Endothelial cell of umbilical vein (primary cell): ENCODE measurements at regions not wholly inside any gene's neighbourhood (a gene's known extent, or its start where the extent isn't known, plus 50 kb on each side); places are given as distances from the start of the nearest gene placed in this dataset.

Experiments
- BruUV-seq: library from RNA; stranded (reverse); fragments of 400-500 nt; replicated peaks from 2 replicates; lab custom pipeline; 2021; lab: Mats Ljungman, UMichigan
- CTCF ChIA-PET: fragments of 300-600, 350-600 bp; sonication (Branson Sonifier 250); formaldehyde crosslinking; loops from one replicate; lab custom pipeline; 2021; ENCODE audit warnings: antibody characterized with exemption, inconsistent platforms; lab: Charles Lee
- POLR2A ChIA-PET: fragments of 300-600, 350-600 bp; sonication (Branson Sonifier 250); formaldehyde crosslinking; loops from one replicate; lab custom pipeline; 2021; ENCODE audit warnings: antibody characterized with exemption, inconsistent platforms; lab: Charles Lee
- DNase-seq: peaks from one replicate; pipeline ENCODE4 v3.0.0-alpha.2; 2011; ENCODE audit warnings: low read depth, low spot score
- FAIRE-seq: peaks from 2 replicates; lab custom pipeline; 2011; peaks lifted over from hg19 to GRCh38; lab: Jason Lieb, UNC
- H2AFZ ChIP-seq: 2 replicates; pipeline ENCODE4 v1.6.0; 2012; ENCODE audit warnings: low read depth, low read length, control low read depth, inconsistent platforms
- H3K27ac ChIP-seq: 2 replicates; pipeline ENCODE4 v1.5.1; 2011; ENCODE audit warnings: low read depth, mild to moderate bottlenecking, control low read depth, low read length, moderate library complexity; ENCODE audit not compliant: insufficient read depth
- H3K27me3 ChIP-seq, 2 experiments: 2 replicates each; pipeline versions ENCODE4 v1.6.0 to v1.6.1; 2011; ENCODE audit warnings: low read length in 2 of 2, mixed read lengths in 1 of 2; ENCODE audit not compliant: control insufficient read depth in 2 of 2, insufficient read depth in 2 of 2
- H3K36me3 ChIP-seq, 2 experiments: 2 replicates in 1 of 2; 3 replicates in 1 of 2; pipeline ENCODE4 v1.5.1; 2011; ENCODE audit warnings: low read length in 2 of 2, mild to moderate bottlenecking in 1 of 2, moderate library complexity in 1 of 2; ENCODE audit not compliant: control insufficient read depth in 2 of 2, insufficient read depth in 2 of 2; ENCODE audit errors: extremely low read depth in 1 of 2
- H3K4me1 ChIP-seq: 3 replicates; pipeline ENCODE4 v1.5.1; 2011; ENCODE audit warnings: mild to moderate bottlenecking, low read length; ENCODE audit not compliant: control insufficient read depth, insufficient read depth; ENCODE audit errors: extremely low read depth
- H3K4me2 ChIP-seq: 2 replicates; pipeline ENCODE4 v1.6.1; 2011; ENCODE audit warnings: low read length, control low read depth, mixed read lengths; ENCODE audit not compliant: insufficient read depth
- H3K4me3 ChIP-seq, 3 experiments: fragments of 200-600 bp in 1 of 3; sonication (generic), shearing (Covaris generic) in 1 of 3; replicated peaks in 1 of 3; 2 replicates each; pipeline ENCODE4 v1.5.1; 2011 to 2016; ENCODE audit warnings: control low read depth in 3 of 3, low read length in 3 of 3, mild to moderate bottlenecking in 2 of 3, inconsistent platforms in 1 of 3, low read depth in 1 of 3, moderate library complexity in 1 of 3; ENCODE audit not compliant: insufficient read depth in 1 of 3
- H3K79me2 ChIP-seq: 2 replicates; pipeline ENCODE4 v1.6.0; 2012; ENCODE audit warnings: low read length, inconsistent platforms; ENCODE audit not compliant: control insufficient read depth, insufficient read depth
- H3K9ac ChIP-seq: replicated peaks from 2 replicates; pipeline ENCODE3; 2011; ENCODE audit warnings: low read length, control low read depth; ENCODE audit not compliant: insufficient read depth; ENCODE audit errors: extremely low read depth
- H3K9me1 ChIP-seq: replicated peaks from 3 replicates; pipeline ENCODE4 v1.6.0; 2011; ENCODE audit warnings: mild to moderate bottlenecking, low read length; ENCODE audit not compliant: control insufficient read depth, insufficient read depth; ENCODE audit errors: extremely low read depth
- H3K9me3 ChIP-seq: replicated peaks from 2 replicates; pipeline ENCODE4 v1.5.1; 2012; ENCODE audit warnings: low read length, inconsistent platforms; ENCODE audit not compliant: control insufficient read depth, insufficient read depth
- H4K20me1 ChIP-seq: replicated peaks from 2 replicates; pipeline ENCODE3; 2011; ENCODE audit warnings: mild to moderate bottlenecking, low read length; ENCODE audit not compliant: control insufficient read depth, insufficient read depth; ENCODE audit errors: extremely low read depth
- EZH2 ChIP-seq: IDR thresholded peaks from 2 replicates; pipeline ENCODE4 v1.6.1; 2012; ENCODE audit warnings: borderline replicate concordance, low read depth, mild to moderate bottlenecking, moderate library complexity, low read length, inconsistent platforms; ENCODE audit not compliant: severe bottlenecking
- FOS ChIP-seq: IDR thresholded peaks from 2 replicates; pipeline ENCODE4 v1.6.1; 2011; ENCODE audit warnings: mild to moderate bottlenecking, low read length, moderate library complexity, borderline replicate concordance; ENCODE audit not compliant: insufficient read depth
- GATA2 ChIP-seq: IDR thresholded peaks from 2 replicates; pipeline ENCODE4 v1.7.0; 2011; ENCODE audit warnings: low read depth, mild to moderate bottlenecking, moderate library complexity, mixed read lengths, low read length; ENCODE audit not compliant: insufficient read length, insufficient read depth
- JUN ChIP-seq: IDR thresholded peaks from 2 replicates; pipeline ENCODE4 v1.6.1; 2011; ENCODE audit warnings: borderline replicate concordance, low read depth; ENCODE audit not compliant: insufficient read length, insufficient read depth
- MYC ChIP-seq: IDR thresholded peaks from one replicate; pipeline ENCODE4 v1.6.1; 2011; ENCODE audit warnings: mild to moderate bottlenecking, low read depth, low read length
- POLR2A ChIP-seq: IDR thresholded peaks from 2 replicates; pipeline ENCODE4 v1.6.1; 2012; ENCODE audit warnings: low read depth, mild to moderate bottlenecking, control low read depth, low read length
- POLR2AphosphoS5 ChIP-seq: IDR thresholded peaks from 2 replicates; pipeline ENCODE4 v1.6.1; 2012; ENCODE audit warnings: low read depth, mild to moderate bottlenecking, control low read depth, low read length, moderate library complexity; ENCODE audit not compliant: insufficient read depth
- dilution Hi-C: fragments of 300-500 bp; cut with MboI; formaldehyde crosslinking; loops from one replicate; pipeline ENCODE4 v1.15.0; 2019; ENCODE audit warnings: low sequenced_read_pairs; ENCODE audit not compliant: extremely low pct_ligation_motif_present
- intact Hi-C: fragments of 100-400 bp; cut with micrococcal nuclease; formaldehyde crosslinking; loops from one replicate; pipeline ENCODE4 v1.10.0; 2022
- TF ChIP-seq, protein P1 (sequence below): IDR thresholded peaks from 2 replicates; pipeline ENCODE4 v1.6.1; 2011; ENCODE audit not compliant: insufficient read depth, insufficient read length
- TF ChIP-seq, protein P2 (sequence below), 2 donors: IDR thresholded peaks; 1 replicate in 1 of 2; 2 replicates in 1 of 2; pipeline ENCODE4 v1.5.1; 2011; ENCODE audit warnings: low read length in 2 of 2, mild to moderate bottlenecking in 2 of 2, moderate library complexity in 2 of 2, control low read depth in 1 of 2, inconsistent platforms in 1 of 2, low read depth in 1 of 2; ENCODE audit not compliant: insufficient read depth in 1 of 2; ENCODE audit errors: extremely low read depth in 1 of 2

DNA sequence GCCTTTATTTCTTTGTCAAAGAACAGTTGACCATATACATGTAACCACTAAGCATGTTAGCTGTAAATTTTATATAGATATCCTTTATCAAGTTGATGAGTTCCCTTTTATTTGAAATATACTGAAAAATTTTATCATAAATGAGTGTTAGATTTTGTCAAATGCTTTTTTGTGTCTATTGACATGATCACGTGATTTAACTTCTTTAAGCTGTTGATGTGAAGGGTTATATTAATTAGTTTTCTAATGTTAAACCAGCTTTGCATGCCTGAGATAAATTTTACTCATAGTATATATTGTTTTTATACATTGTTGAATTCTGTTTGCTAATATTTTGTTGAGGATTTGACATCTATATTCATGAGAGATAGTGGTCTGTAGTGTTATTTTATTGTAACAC lies 241.9 kb upstream of the CDH20 start:
- intact Hi-C loops, result loop anchor here (5.0 kb wide), 1 partner anchor 1906 kb away; no protein-coding TSS in a partner anchor
- TF ChIP-seq JUN (no peak), POLR2AphosphoS5 (no peak), MYC (no peak), POLR2A (no peak), FOS (no peak), EZH2 (no peak), GATA2 (no peak)
- TF ChIP-seq, protein P1, sequence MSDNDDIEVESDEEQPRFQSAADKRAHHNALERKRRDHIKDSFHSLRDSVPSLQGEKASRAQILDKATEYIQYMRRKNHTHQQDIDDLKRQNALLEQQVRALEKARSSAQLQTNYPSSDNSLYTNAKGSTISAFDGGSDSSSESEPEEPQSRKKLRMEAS, result no peak
- TF ChIP-seq, protein P2, sequence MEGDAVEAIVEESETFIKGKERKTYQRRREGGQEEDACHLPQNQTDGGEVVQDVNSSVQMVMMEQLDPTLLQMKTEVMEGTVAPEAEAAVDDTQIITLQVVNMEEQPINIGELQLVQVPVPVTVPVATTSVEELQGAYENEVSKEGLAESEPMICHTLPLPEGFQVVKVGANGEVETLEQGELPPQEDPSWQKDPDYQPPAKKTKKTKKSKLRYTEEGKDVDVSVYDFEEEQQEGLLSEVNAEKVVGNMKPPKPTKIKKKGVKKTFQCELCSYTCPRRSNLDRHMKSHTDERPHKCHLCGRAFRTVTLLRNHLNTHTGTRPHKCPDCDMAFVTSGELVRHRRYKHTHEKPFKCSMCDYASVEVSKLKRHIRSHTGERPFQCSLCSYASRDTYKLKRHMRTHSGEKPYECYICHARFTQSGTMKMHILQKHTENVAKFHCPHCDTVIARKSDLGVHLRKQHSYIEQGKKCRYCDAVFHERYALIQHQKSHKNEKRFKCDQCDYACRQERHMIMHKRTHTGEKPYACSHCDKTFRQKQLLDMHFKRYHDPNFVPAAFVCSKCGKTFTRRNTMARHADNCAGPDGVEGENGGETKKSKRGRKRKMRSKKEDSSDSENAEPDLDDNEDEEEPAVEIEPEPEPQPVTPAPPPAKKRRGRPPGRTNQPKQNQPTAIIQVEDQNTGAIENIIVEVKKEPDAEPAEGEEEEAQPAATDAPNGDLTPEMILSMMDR (IDR thresholded peaks at IDR 0.05; ENCODE audit: extremely low read depth in 1 of 2, insufficient read depth in 1 of 2, low read depth in 1 of 2, low read length in 2 of 2), result no peak

More for the DNA sequence above, 241.9 kb upstream of the CDH20 start:
- dilution Hi-C loops, result no loop called here
- Histone ChIP-seq H3K4me3 (no peak overlapping the region), H3K9ac (no peak overlapping the region), H3K4me1 (no peaks in the 10 kb centered on the region), H2AFZ (no peak overlapping the region), H3K27me3 (peaks cover 0 to 1% of the 10 kb centered on the region in 2 experiments), H3K9me3 (no peaks in the 10 kb centered on the region), H3K36me3 (no peaks in the 10 kb centered on the region), H3K4me2 (no peak overlapping the region), H3K9me1 (no peaks in the 10 kb centered on the region), H3K27ac (no peak overlapping the region), H3K79me2 (no peaks in the 10 kb centered on the region), H4K20me1 (no peaks in the 10 kb centered on the region)
- FAIRE-seq, result no peak
- ChIA-PET POLR2A (no interaction called here), CTCF (interaction anchor here (0.8 to 1.3 kb wide), 5 partner anchors 10 to 327 kb away, joined by 3 to 4 read pairs (median 3); no protein-coding TSS in a partner anchor)
- no peak for DNase-seq
- no TSS peak for BruUV-seq
